KMS-11 (cell line): ENCODE measurements at regions not wholly inside any gene's neighbourhood (a gene's known extent, or its start where the extent isn't known, plus 50 kb on each side); places are given as distances from the start of the nearest gene placed in this dataset.

Source experiments
- H2AFZ ChIP-seq: fragments of 200-600 bp; sonication (generic); 2 replicates; pipeline ENCODE4 v1.6.1; 2016; ENCODE audit warnings: antibody characterized with exemption, mixed run types, low read depth
- H3K27ac ChIP-seq: fragments of 200-600 bp; sonication (generic); 2 replicates; pipeline ENCODE4 v1.6.1; 2016; ENCODE audit warnings: mild to moderate bottlenecking, mixed run types
- H3K27me3 ChIP-seq: fragments of 200-600 bp; sonication (generic); 2 replicates; pipeline ENCODE4 v1.6.1; 2017; ENCODE audit warnings: mild to moderate bottlenecking, low read depth, mixed run types, moderate library complexity; ENCODE audit not compliant: insufficient read depth
- H3K36me3 ChIP-seq: fragments of 200-600 bp; sonication (generic); 2 replicates; pipeline ENCODE4 v1.6.1; 2017; ENCODE audit warnings: mild to moderate bottlenecking, mixed run types; ENCODE audit not compliant: insufficient read depth
- H3K4me1 ChIP-seq: fragments of 200-600 bp; sonication (generic); 2 replicates; pipeline ENCODE4 v1.6.1; 2016; ENCODE audit warnings: mild to moderate bottlenecking, low read depth, mixed run types; ENCODE audit not compliant: poor library complexity, severe bottlenecking
- H3K4me2 ChIP-seq: fragments of 200-600 bp; sonication (generic); 2 replicates; pipeline ENCODE4 v1.7.0; 2016; ENCODE audit warnings: mild to moderate bottlenecking, mixed run types
- H3K4me3 ChIP-seq: fragments of 200-600 bp; sonication (generic); IDR thresholded peaks from 2 replicates; pipeline ENCODE4 v1.6.1; 2017; ENCODE audit warnings: low read depth, low read length, mixed read lengths; ENCODE audit not compliant: insufficient read depth
- H3K79me2 ChIP-seq: fragments of 200-600 bp; sonication (generic); 2 replicates; pipeline ENCODE4 v1.6.1; 2016; ENCODE audit warnings: low read depth, mixed run types; ENCODE audit not compliant: insufficient read depth
- H3K9ac ChIP-seq: fragments of 200-600 bp; sonication (generic); 2 replicates; pipeline ENCODE4 v1.6.1; 2016; ENCODE audit warnings: mild to moderate bottlenecking, mixed run types
- H4K20me1 ChIP-seq: fragments of 200-600 bp; sonication (generic); 2 replicates; pipeline ENCODE4 v1.6.1; 2016; ENCODE audit warnings: mild to moderate bottlenecking, mixed run types; ENCODE audit not compliant: insufficient read depth
- TF ChIP-seq, protein P1 (sequence below): fragments of 200-600 bp; sonication (generic); conservative IDR thresholded peaks from 2 replicates; pipeline ENCODE4 v1.6.1; 2017; ENCODE audit warnings: low read depth, mild to moderate bottlenecking, antibody characterized with exemption, low read length, moderate library complexity, mixed read lengths

DNA sequence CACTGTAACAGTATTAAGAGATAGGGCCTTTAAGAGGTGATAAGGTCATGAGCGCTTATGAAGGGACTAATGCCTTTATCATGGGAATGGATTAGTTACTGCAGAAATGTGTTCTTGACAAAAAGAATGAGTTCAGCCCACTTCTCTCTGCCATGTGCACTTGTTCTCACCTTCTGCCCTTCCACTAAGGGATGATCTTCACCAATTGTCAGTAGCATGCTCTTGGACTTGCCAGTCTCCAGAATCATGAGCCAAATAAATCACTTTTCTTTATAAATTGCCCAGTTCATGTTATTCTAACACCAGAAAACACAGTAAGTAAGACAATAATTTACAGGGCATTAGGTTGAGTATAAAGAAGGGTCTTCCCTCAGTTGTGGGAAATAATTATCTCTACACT lies 189.1 kb downstream of the CRPPA start:
- no peak overlapping the region for H2AFZ ChIP-seq
- no peaks in the 10 kb centered on the region for H4K20me1 ChIP-seq
- no peaks in the 10 kb centered on the region for H3K79me2 ChIP-seq
- no peak overlapping the region for H3K27ac ChIP-seq
- no peak overlapping the region for H3K9ac ChIP-seq
- no peaks in the 10 kb centered on the region for H3K36me3 ChIP-seq
- TF ChIP-seq, protein P1, sequence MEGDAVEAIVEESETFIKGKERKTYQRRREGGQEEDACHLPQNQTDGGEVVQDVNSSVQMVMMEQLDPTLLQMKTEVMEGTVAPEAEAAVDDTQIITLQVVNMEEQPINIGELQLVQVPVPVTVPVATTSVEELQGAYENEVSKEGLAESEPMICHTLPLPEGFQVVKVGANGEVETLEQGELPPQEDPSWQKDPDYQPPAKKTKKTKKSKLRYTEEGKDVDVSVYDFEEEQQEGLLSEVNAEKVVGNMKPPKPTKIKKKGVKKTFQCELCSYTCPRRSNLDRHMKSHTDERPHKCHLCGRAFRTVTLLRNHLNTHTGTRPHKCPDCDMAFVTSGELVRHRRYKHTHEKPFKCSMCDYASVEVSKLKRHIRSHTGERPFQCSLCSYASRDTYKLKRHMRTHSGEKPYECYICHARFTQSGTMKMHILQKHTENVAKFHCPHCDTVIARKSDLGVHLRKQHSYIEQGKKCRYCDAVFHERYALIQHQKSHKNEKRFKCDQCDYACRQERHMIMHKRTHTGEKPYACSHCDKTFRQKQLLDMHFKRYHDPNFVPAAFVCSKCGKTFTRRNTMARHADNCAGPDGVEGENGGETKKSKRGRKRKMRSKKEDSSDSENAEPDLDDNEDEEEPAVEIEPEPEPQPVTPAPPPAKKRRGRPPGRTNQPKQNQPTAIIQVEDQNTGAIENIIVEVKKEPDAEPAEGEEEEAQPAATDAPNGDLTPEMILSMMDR, result no peak
- H3K4me2 ChIP-seq, result no peak overlapping the region
- no peaks in the 10 kb centered on the region for H3K4me1 ChIP-seq
- no peak overlapping the region for H3K4me3 ChIP-seq
- H3K27me3 ChIP-seq, result no peaks in the 10 kb centered on the region

DNA sequence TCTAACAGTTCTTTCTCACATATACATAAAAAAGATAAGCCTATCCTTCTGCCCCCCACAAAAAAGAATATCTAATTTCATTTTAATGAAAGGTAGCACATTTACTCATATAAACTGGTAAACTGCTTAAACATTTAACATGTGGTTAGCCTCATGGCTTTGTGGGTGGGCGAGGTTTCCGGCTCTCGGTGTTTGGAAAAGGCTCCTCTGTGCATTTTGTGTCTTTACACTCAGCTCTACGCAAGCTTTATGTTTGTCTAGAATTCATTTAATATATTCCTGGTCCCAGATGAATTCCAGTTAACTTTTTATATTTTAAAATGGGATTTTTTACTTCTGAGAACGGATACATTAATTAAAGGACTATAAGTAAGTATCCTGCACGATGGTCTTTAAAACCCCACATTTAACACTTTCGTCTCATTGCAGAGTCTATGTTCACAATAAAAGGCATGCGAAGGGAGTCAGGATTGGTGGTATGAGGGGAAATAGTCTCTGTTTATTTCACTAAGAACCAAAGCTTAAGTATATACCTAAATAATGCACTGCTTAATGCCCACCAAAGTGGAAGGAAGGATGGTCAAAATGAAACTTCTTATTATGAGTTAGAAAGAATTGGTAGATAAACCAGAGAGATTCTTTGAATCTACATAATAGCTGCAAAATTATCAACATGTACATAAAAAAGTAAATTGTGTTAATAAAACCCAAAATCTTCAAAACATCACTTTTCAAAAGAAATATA lies 197.2 kb downstream of the CRPPA start:
- Histone ChIP-seq H3K4me1 (no peaks in the 10 kb centered on the region), H3K9ac (no peak overlapping the region), H3K4me2 (no peak overlapping the region), H3K79me2 (no peaks in the 10 kb centered on the region), H3K27ac (no peak overlapping the region), H3K36me3 (no peaks in the 10 kb centered on the region), H3K4me3 (no peak overlapping the region), H3K27me3 (no peaks in the 10 kb centered on the region), H4K20me1 (no peaks in the 10 kb centered on the region), H2AFZ (no peak overlapping the region)
- TF ChIP-seq, protein P1, result no peak

DNA sequence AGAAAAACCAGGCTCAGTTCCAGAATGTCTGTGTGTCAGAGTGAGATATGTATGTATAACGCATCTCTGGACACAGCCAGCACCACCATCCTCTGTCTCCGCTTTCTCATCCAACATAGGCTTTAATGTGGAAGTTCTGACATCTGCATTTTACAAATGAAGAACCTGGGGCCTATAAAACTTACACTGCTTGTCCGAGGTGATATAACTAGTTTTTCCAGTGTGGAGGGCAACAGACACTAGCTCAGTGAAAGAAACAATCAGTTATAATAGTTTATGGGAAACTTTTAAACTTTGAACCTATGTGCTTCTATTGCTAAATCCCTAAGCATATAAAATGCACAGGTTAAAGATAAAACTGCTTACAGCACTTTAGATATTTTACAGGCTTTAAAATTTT lies 208.7 kb downstream of the CRPPA start:
- TF ChIP-seq, protein P1, result no peak
- H3K36me3 ChIP-seq, result no peaks in the 10 kb centered on the region

DNA sequence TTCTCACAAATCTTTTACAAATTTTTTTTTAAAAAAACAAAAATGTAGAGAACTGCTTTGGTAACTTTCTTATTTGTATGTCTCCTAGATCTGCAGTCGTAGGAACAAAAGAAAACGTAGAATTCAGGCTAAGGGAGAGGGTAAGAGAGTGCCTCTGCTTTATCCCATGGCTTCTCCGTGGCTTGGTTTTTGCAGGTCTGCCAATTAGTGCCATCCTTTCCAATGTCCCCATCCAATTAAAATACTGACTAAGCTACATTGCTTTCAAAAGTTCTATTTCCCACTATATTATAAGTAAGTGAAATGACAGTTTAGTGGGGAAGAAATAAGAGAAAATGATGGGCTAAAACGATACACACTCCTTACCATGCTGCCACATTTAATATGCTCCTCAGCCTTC lies 209.3 kb downstream of the CRPPA start:
- no peaks in the 10 kb centered on the region for H3K36me3 ChIP-seq
- H3K27me3 ChIP-seq, result no peaks in the 10 kb centered on the region
- no peak overlapping the region for H3K9ac ChIP-seq
- H3K4me3 ChIP-seq, result no peak overlapping the region
- TF ChIP-seq, protein P1, result no peak
- no peaks in the 10 kb centered on the region for H4K20me1 ChIP-seq
- no peaks in the 10 kb centered on the region for H3K79me2 ChIP-seq
- no peak overlapping the region for H3K27ac ChIP-seq
- no peak overlapping the region for H2AFZ ChIP-seq
- no peaks in the 10 kb centered on the region for H3K4me1 ChIP-seq
- H3K4me2 ChIP-seq, result no peak overlapping the region

More for the DNA sequence above, 208.7 kb downstream of the CRPPA start:
- no peaks in the 10 kb centered on the region for H3K27me3 ChIP-seq
- no peak overlapping the region for H3K4me3 ChIP-seq
- no peaks in the 10 kb centered on the region for H3K79me2 ChIP-seq
- H3K4me2 ChIP-seq, result no peak overlapping the region
- H2AFZ ChIP-seq, result no peak overlapping the region
- H3K4me1 ChIP-seq, result no peaks in the 10 kb centered on the region
- no peaks in the 10 kb centered on the region for H4K20me1 ChIP-seq
- H3K27ac ChIP-seq, result no peak overlapping the region
- H3K9ac ChIP-seq, result no peak overlapping the region
